Umbilical cord (tissue), 1 donor: ENCODE measurements at regions not wholly inside any gene's neighbourhood (a gene's known extent, or its start where the extent isn't known, plus 50 kb on each side); places are given as distances from the start of the nearest gene placed in this dataset.
A peak's percentile ranks its signal among the peaks of the same experiment; 100 is the strongest.

ENCODE experiments used
- DNase-seq: peaks from one replicate; pipeline ENCODE4 v3.0.0-alpha.2; 2015; ENCODE audit warnings: low spot score

- DNase-seq = no peak
Observed at GRCh38 chr12:84603484-84604248, 308.9 kb downstream of the SLC6A15 start.

- no peak for DNase-seq
Observed at GRCh38 chr12:84601483-84601882, 311.1 kb downstream of the SLC6A15 start.

GRCh38 chr12:84599539-84599938 lies 313.1 kb downstream of the SLC6A15 start:
- peak; percentile 14 for DNase-seq

GRCh38 chr12:84596266-84596665 lies 316.3 kb downstream of the SLC6A15 start:
- no peak for DNase-seq

- no peak for DNase-seq
Observed at GRCh38 chr12:84594157-84594556, 318.4 kb downstream of the SLC6A15 start.

- DNase-seq = no peak
Observed at GRCh38 chr12:84585776-84586395, 326.7 kb downstream of the SLC6A15 start.

- DNase-seq = no peak
Observed at GRCh38 chr12:84572196-84572595, 340.4 kb downstream of the SLC6A15 start.

GRCh38 chr12:84562331-84562730 lies 350.3 kb downstream of the SLC6A15 start:
- no peak for DNase-seq

- peak; percentile 27 for DNase-seq
Observed at GRCh38 chr12:84561351-84561750, 351.2 kb downstream of the SLC6A15 start.

- no peak for DNase-seq
Observed at GRCh38 chr12:84554199-84554723, 358.3 kb downstream of the SLC6A15 start.

- DNase-seq = no peak
Observed at GRCh38 chr12:84553331-84554117, 359.1 kb downstream of the SLC6A15 start.

GRCh38 chr12:84551373-84551772 lies 361.2 kb downstream of the SLC6A15 start:
- no peak for DNase-seq

- DNase-seq = no peak
Observed at GRCh38 chr12:84550518-84550917, 362.1 kb downstream of the SLC6A15 start.

GRCh38 chr12:84542289-84542688 lies 370.3 kb downstream of the SLC6A15 start:
- no peak for DNase-seq

- no peak for DNase-seq
Observed at GRCh38 chr12:84537666-84538065, 374.9 kb downstream of the SLC6A15 start.

GRCh38 chr12:84512751-84513150 lies 399.8 kb downstream of the SLC6A15 start:
- no peak for DNase-seq

GRCh38 chr12:84508851-84509260 lies 403.7 kb downstream of the SLC6A15 start:
- DNase-seq = peak; percentile 10

- DNase-seq = no peak
Observed at GRCh38 chr12:84507956-84508850, 404.4 kb downstream of the SLC6A15 start.

- peak; percentile 46 for DNase-seq
Observed at GRCh38 chr12:84506282-84506681, 406.3 kb downstream of the SLC6A15 start.

- peak; percentile 48 for DNase-seq
Observed at GRCh38 chr12:84502907-84503787, 409.5 kb downstream of the SLC6A15 start.
